ENCODE measurements at regions not wholly inside any gene's neighbourhood (a gene's known extent, or its start where the extent isn't known, plus 50 kb on each side); places are given as distances from the start of the nearest gene placed in this dataset.
A peak's percentile ranks its signal among the peaks of the same experiment; 100 is the strongest.

- DNase-seq: no peak
- no peak for TF ChIP-seq CTCF (IDR thresholded peaks at IDR 0.05; ENCODE audit: low read depth, low read length)
- H3K36me3 ChIP-seq: no peaks in the 10 kb centered on the region
- no peak overlapping the region for H3K4me3 ChIP-seq (ENCODE audit: low read depth, low read length)
- H3K27me3 ChIP-seq: no peaks in the 10 kb centered on the region
- no peaks in the 10 kb centered on the region for H3K9me3 ChIP-seq
- peaks cover 2% of the 10 kb centered on the region; the same call in 1 of the 2 replicates for H3K4me1 ChIP-seq
These were observed 58.4 kb upstream of the SORBS2 start for GRCh38 chr4:185870366-185870765.

GRCh38 chr4:185872747-185873380 is 60.9 kb upstream of the SORBS2 start:
- H3K4me1 ChIP-seq: peaks cover 2% of the 10 kb centered on the region; the same call in 1 of the 2 replicates
- 0 out of 2 replicates have a peak, but pooled peaks have one; percentile 5 for TF ChIP-seq CTCF (IDR thresholded peaks at IDR 0.05; ENCODE audit: low read depth, low read length)
- no peak for DNase-seq
- no peaks in the 10 kb centered on the region for H3K27me3 ChIP-seq
- no peaks in the 10 kb centered on the region for H3K36me3 ChIP-seq
- no peaks in the 10 kb centered on the region; the same call in 1 of the 2 replicates for H3K9me3 ChIP-seq
- H3K4me3 ChIP-seq (ENCODE audit: low read depth, low read length): no peak overlapping the region

DNA sequence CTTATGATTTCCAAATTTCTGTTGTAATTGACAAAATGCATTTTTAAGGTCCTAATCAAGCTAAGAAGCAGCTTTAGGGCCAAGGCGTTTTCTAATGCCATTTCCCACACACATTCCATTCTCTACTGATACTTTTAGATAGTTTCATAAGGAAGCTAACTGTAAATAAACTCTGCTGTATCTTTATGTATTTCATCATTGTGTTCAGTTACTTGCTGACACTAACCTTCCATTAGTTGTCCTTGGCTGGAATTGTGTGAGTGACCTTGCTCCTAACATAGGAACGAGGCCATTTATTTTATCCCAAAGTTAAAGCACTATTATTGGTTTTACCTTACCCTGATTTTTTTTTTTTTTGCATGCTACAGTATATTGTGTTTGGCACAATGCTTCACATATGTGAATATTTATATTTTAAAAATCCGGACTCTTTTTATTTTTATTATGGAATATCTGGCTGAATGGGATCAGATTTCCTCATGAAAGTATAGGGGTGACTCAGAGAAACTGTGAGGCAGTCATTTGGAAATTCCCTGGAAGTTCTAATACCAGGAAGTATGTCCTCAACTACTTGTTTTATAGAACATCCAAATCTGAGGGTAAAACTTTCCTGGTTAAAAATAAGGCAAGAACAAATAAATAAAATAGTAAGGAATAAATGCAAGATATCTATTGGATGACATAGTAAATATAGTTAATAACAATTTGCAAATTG is 62.7 kb upstream of the SORBS2 start:
- no peak for TF ChIP-seq CTCF (IDR thresholded peaks at IDR 0.05; ENCODE audit: low read depth, low read length)
- DNase-seq: no peak

DNA sequence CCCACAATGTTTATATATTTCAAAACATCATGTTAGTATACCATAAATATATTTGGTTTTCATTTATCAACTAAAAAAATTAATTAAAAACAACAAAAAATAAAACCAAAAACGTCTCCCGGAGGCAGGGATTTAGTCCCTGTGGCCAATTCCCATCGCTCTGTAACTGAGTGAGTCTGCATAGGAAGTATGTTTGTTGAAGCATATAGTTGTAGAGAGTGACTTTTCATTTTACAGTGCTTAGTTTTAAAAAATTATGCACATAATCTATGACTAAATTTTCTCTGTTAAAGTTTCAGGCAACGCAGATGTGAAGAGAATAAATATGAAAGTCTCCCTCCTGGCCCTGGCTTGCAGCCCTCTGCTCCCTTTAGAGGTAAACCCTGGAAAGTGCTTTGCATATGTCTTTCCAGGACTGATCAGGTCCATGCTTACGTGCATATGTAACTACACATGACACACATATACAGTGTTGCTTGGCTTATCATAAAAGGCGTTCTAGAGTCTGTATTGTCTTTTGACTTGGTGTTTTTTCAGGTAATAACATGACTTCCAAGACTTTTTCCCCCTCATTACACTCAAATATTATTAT is 63.4 kb upstream of the SORBS2 start:
- Histone ChIP-seq H3K4me1 (no peaks in the 10 kb centered on the region; the same call in 1 of the 2 replicates), H3K36me3 (no peaks in the 10 kb centered on the region), H3K4me3 (ENCODE audit: low read depth, low read length) (no peak overlapping the region), H3K27me3 (no peaks in the 10 kb centered on the region), H3K9me3 (no peaks in the 10 kb centered on the region; the same call in 1 of the 2 replicates)
- DNase-seq: no peak
- no peak for TF ChIP-seq CTCF (IDR thresholded peaks at IDR 0.05; ENCODE audit: low read depth, low read length)

More for the DNA sequence above, 62.7 kb upstream of the SORBS2 start:
- H3K36me3 ChIP-seq: no peaks in the 10 kb centered on the region
- H3K4me3 ChIP-seq (ENCODE audit: low read depth, low read length): no peak overlapping the region
- no peaks in the 10 kb centered on the region; the same call in 1 of the 2 replicates for H3K9me3 ChIP-seq
- H3K27me3 ChIP-seq: no peaks in the 10 kb centered on the region
- peaks cover 2% of the 10 kb centered on the region; the same call in 1 of the 2 replicates for H3K4me1 ChIP-seq

- Histone ChIP-seq H3K36me3 (no peaks in the 10 kb centered on the region), H3K27me3 (no peaks in the 10 kb centered on the region), H3K4me3 (ENCODE audit: low read depth, low read length) (no peak overlapping the region), H3K4me1 (no peaks in the 10 kb centered on the region; the same call in 1 of the 2 replicates), H3K9me3 (no peaks in the 10 kb centered on the region; the same call in 1 of the 2 replicates)
- DNase-seq: no peak
- TF ChIP-seq CTCF (IDR thresholded peaks at IDR 0.05; ENCODE audit: low read depth, low read length): no peak
These were observed 66.6 kb upstream of the SORBS2 start for GRCh38 chr4:185878633-185879032.
